K562 (cell line): ENCODE measurements at regions not wholly inside any gene's neighbourhood (a gene's known extent, or its start where the extent isn't known, plus 50 kb on each side); places are given as distances from the start of the nearest gene placed in this dataset.

Experiments used
- ATAC-seq: fragments of 200-7000 bp; cut with Tn5 transposase; 3 replicates; pipeline ENCODE4 v1.9.1; 2020; ENCODE audit warnings: moderate library complexity
- BruUV-seq: library from RNA; stranded (reverse); fragments of 400-500 nt; replicated peaks from 2 replicates; lab custom pipeline; 2021; lab: Mats Ljungman, UMichigan
- CTCF ChIA-PET: fragments of 300-600 bp; formaldehyde crosslinking; extraction: SDS; loops from one replicate; lab custom pipeline; 2021; ENCODE audit warnings: low intra/inter-chr PET ratio; lab: Yijun Ruan, JAX
- POLR2A ChIA-PET: fragments of 300-600, 350-650 bp; sonication (Branson Sonifier 250); formaldehyde crosslinking; extraction: SDS; loops from one replicate; lab custom pipeline; 2021; ENCODE audit warnings: antibody characterized with exemption, inconsistent platforms; lab: Yijun Ruan, JAX
- DNase-seq, 4 experiments: peaks; one replicate each; pipeline versions ENCODE4 v3.0.0 to v3.0.0-alpha.2; 2011 to 2018; ENCODE audit warnings: low spot score in 3 of 4, mixed read lengths in 3 of 4; ENCODE audit errors: extremely low read depth in 1 of 4
- FAIRE-seq: peaks from 2 replicates; lab custom pipeline; 2011; peaks lifted over from hg19 to GRCh38; lab: Jason Lieb, UNC
- H2AFZ ChIP-seq: 2 replicates; pipeline ENCODE4 v1.6.0; 2011; ENCODE audit warnings: low read depth, low read length, control low read depth, inconsistent platforms
- H3K27ac ChIP-seq: fragments of 200-600 bp; 3 replicates; pipeline ENCODE4 v1.8.0; 2011; ENCODE audit warnings: low read depth, mild to moderate bottlenecking, control low read depth, inconsistent platforms, low read length, moderate library complexity, mixed read lengths; ENCODE audit errors: extremely low read depth
- H3K27me3 ChIP-seq, 2 experiments: fragments of 300-600 bp in 1 of 2; 2 replicates in 1 of 2; 3 replicates in 1 of 2; pipeline versions ENCODE4 v1.6.0 to v1.8.0; 2011; ENCODE audit warnings: inconsistent platforms in 2 of 2, low read length in 2 of 2, mild to moderate bottlenecking in 1 of 2, mixed read lengths in 1 of 2, moderate library complexity in 1 of 2; ENCODE audit not compliant: control insufficient read depth in 2 of 2, insufficient read depth in 2 of 2
- H3K36me3 ChIP-seq: fragments of 300-600 bp; 3 replicates; pipeline ENCODE4 v1.8.0; 2011; ENCODE audit warnings: mild to moderate bottlenecking, low read length, inconsistent platforms; ENCODE audit not compliant: control insufficient read depth, insufficient read depth
- H3K4me1 ChIP-seq, 2 experiments: fragments of 200-600 bp in 1 of 2; replicated peaks in 1 of 2; 2 replicates in 1 of 2; 3 replicates in 1 of 2; pipeline versions ENCODE4 v1.5.1 to v1.8.0; 2011; ENCODE audit warnings: inconsistent platforms in 2 of 2, low read length in 2 of 2, mild to moderate bottlenecking in 1 of 2, mixed read lengths in 1 of 2, moderate library complexity in 1 of 2; ENCODE audit not compliant: control insufficient read depth in 2 of 2, insufficient read depth in 2 of 2
- H3K4me2 ChIP-seq: 2 replicates; pipeline ENCODE4 v1.6.1; 2011; ENCODE audit warnings: low read length, control low read depth, inconsistent platforms, mixed read lengths; ENCODE audit not compliant: insufficient read depth
- H3K4me3 ChIP-seq: fragments of 200-600 bp; sonication (generic), shearing (Covaris generic); 2 replicates; pipeline ENCODE4 v1.5.1; 2016; ENCODE audit warnings: control low read depth, inconsistent platforms
- H3K79me2 ChIP-seq: fragments of 200-600 bp; 3 replicates; pipeline ENCODE4 v1.8.0; 2011; ENCODE audit warnings: low read length, inconsistent platforms; ENCODE audit not compliant: control insufficient read depth, insufficient read depth
- H3K9ac ChIP-seq, 2 experiments: 2 replicates each; pipeline versions ENCODE4 v1.6.0 to v1.6.1; 2011; ENCODE audit warnings: low read depth in 2 of 2, low read length in 2 of 2, control low read depth in 1 of 2, inconsistent platforms in 1 of 2, mild to moderate bottlenecking in 1 of 2, mixed read lengths in 1 of 2; ENCODE audit not compliant: insufficient read depth in 1 of 2
- H3K9me1 ChIP-seq: one replicate; pipeline ENCODE4 v1.6.0; 2011; ENCODE audit warnings: inconsistent platforms, mild to moderate bottlenecking, low read length, moderate library complexity; ENCODE audit not compliant: control insufficient read depth, insufficient read depth
- H3K9me3 ChIP-seq: replicated peaks from 2 replicates; pipeline ENCODE4 v1.5.1; 2011; ENCODE audit warnings: low read depth, low read length, inconsistent platforms; ENCODE audit not compliant: control insufficient read depth, insufficient read depth
- H4K20me1 ChIP-seq: replicated peaks from 2 replicates; pipeline ENCODE4 v1.6.1; 2011; ENCODE audit warnings: low read length, inconsistent platforms, mixed read lengths; ENCODE audit not compliant: control insufficient read depth, insufficient read depth
- FOXK1 ChIP-seq: sonication (generic); formaldehyde crosslinking; IDR thresholded peaks from 2 replicates; pipeline ENCODE4 v1.8.0; 2022; ENCODE audit warnings: missing genetic modification reagents, mild to moderate bottlenecking, borderline replicate concordance
- MYBL2 ChIP-seq, 2 experiments: fragments of 450-650 bp in 1 of 2; sonication (generic) in 1 of 2; formaldehyde crosslinking in 1 of 2; IDR thresholded peaks; 2 replicates each; pipeline versions ENCODE4 v1.6.1 to v1.8.1; 2017 to 2022; ENCODE audit warnings: borderline replicate concordance in 1 of 2, inconsistent platforms in 1 of 2, low read depth in 1 of 2, mild to moderate bottlenecking in 1 of 2, missing genetic modification reagents in 1 of 2, moderate library complexity in 1 of 2
- PHF20 ChIP-seq: fragments of 450-650 bp; IDR thresholded peaks from 2 replicates; pipeline ENCODE4 v1.6.1; 2018; ENCODE audit not compliant: partially characterized antibody
- RFX1 ChIP-seq: fragments of 450-650 bp; IDR thresholded peaks from 2 replicates; pipeline ENCODE4 v1.6.1; 2016; ENCODE audit warnings: mild to moderate bottlenecking, moderate library complexity
- SLC30A9 ChIP-seq: fragments of 250-450 bp; sonication (Bioruptor Pico); IDR thresholded peaks from 2 replicates; pipeline ENCODE4 v1.8.0; 2022; ENCODE audit warnings: mild to moderate bottlenecking, moderate library complexity
- ZC3H8 ChIP-seq: fragments of 450-650 bp; IDR thresholded peaks from 2 replicates; pipeline ENCODE4 v1.6.1; 2017
- ZNF764 ChIP-seq: fragments of 250-450 bp; sonication (Bioruptor Pico); IDR thresholded peaks from 2 replicates; pipeline ENCODE4 v1.4.0; 2020; ENCODE audit warnings: low read depth, mild to moderate bottlenecking, moderate library complexity
- ZNF79 ChIP-seq: fragments of 250-450 bp; sonication (Bioruptor Pico); IDR thresholded peaks from 2 replicates; pipeline ENCODE4 v1.4.0; 2020; ENCODE audit warnings: low read depth, mild to moderate bottlenecking, moderate library complexity
- WGBS: fragments of 100-300 bp; shearing (Covaris generic); methylation state at CpG from one replicate; pipeline ENCODE4 v1.1.6; 2016; ENCODE audit warnings: low coverage, mixed read lengths; ENCODE audit not compliant: insufficient coverage; ENCODE audit errors: missing lambda C conversion rate; 5-methylcytosine and 5-hydroxymethylcytosine counted together
- in situ Hi-C: fragments of 300-500 bp; cut with MboI; formaldehyde crosslinking; loops from 4 replicates; pipeline ENCODE4 v1.15.0; 2018; ENCODE audit warnings: inconsistent platforms, mixed read lengths
- intact Hi-C: fragments of 100-400 bp; cut with micrococcal nuclease; formaldehyde crosslinking; loops from 2 replicates; pipeline ENCODE4 v1.14.2; 2022
- TF ChIP-seq, protein P1 (sequence below): IDR thresholded peaks from 3 replicates; pipeline ENCODE4 v1.6.1; 2011; ENCODE audit warnings: borderline replicate concordance, mild to moderate bottlenecking, moderate library complexity; ENCODE audit not compliant: insufficient read length; ENCODE audit errors: extremely low read depth
- TF ChIP-seq, protein P2 (sequence below), 2 experiments: fragments of 450-650 bp; IDR thresholded peaks; 2 replicates each; pipeline ENCODE4 v1.6.1; 2016; ENCODE audit warnings: mild to moderate bottlenecking in 2 of 2, borderline replicate concordance in 1 of 2, low read depth in 1 of 2, moderate library complexity in 1 of 2

DNA sequence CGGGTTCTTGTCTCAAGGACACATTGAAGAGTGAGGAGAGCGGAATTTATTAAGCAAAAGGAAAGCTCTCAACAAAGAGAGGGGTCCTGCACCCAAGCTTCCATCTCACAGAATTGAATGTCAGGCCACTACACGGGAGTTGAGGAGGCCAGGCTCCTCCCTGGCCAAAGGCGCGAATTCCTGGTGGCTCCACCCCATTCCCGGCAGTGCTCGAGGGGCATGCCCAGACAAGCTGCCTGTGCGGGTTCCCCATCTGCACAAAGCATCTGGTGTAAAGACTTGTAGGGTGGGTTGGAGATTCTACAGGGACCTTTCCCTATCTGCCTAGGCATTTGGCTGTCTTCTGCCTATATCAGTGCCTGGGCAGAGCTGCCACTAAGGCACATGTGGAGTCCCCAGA is 648.5 kb upstream of the PKN2 start:
- H3K4me3 ChIP-seq = no peak overlapping the region
- no peaks in the 10 kb centered on the region for H4K20me1 ChIP-seq
- in situ Hi-C loops (no loop called here), intact Hi-C loops (no loop called here)
- BruUV-seq = no TSS peak
- H3K4me2 ChIP-seq = no peak overlapping the region
- H2AFZ ChIP-seq = no peak overlapping the region
- H3K27ac ChIP-seq = no peak overlapping the region
- no peaks in the 10 kb centered on the region for H3K36me3 ChIP-seq
- no peaks in the 10 kb centered on the region for H3K9me1 ChIP-seq
- ATAC-seq (no peak), DNase-seq (no peak), FAIRE-seq (no peak)
- H3K79me2 ChIP-seq = no peaks in the 10 kb centered on the region
- H3K9me3 ChIP-seq = no peaks in the 10 kb centered on the region
- H3K27me3 ChIP-seq = no peaks in the 10 kb centered on the region
- WGBS = 0% methylated on average over 8 of the region's 8 CpGs
- H3K9ac ChIP-seq = no peak overlapping the region
- POLR2A ChIA-PET = no interaction called here
- CTCF ChIA-PET = no interaction called here
- no peaks in the 10 kb centered on the region for H3K4me1 ChIP-seq
- TF ChIP-seq RFX1 (no peak), ZC3H8 (no peak), MYBL2 (IDR thresholded peaks at IDR 0.05; ENCODE audit: low read depth) (no peak), MYBL2 (CRISPR knock-in tag; IDR thresholded peaks at IDR 0.05; ENCODE audit: borderline replicate concordance) (no peak), SLC30A9 (CRISPR knock-in tag) (no peak), ZNF79 (CRISPR knock-in tag) (no peak), ZNF764 (no peak), PHF20 (no peak), FOXK1 (no peak)
- TF ChIP-seq, protein P1, sequence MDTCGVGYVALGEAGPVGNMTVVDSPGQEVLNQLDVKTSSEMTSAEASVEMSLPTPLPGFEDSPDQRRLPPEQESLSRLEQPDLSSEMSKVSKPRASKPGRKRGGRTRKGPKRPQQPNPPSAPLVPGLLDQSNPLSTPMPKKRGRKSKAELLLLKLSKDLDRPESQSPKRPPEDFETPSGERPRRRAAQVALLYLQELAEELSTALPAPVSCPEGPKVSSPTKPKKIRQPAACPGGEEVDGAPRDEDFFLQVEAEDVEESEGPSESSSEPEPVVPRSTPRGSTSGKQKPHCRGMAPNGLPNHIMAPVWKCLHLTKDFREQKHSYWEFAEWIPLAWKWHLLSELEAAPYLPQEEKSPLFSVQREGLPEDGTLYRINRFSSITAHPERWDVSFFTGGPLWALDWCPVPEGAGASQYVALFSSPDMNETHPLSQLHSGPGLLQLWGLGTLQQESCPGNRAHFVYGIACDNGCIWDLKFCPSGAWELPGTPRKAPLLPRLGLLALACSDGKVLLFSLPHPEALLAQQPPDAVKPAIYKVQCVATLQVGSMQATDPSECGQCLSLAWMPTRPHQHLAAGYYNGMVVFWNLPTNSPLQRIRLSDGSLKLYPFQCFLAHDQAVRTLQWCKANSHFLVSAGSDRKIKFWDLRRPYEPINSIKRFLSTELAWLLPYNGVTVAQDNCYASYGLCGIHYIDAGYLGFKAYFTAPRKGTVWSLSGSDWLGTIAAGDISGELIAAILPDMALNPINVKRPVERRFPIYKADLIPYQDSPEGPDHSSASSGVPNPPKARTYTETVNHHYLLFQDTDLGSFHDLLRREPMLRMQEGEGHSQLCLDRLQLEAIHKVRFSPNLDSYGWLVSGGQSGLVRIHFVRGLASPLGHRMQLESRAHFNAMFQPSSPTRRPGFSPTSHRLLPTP = no peak
- TF ChIP-seq, protein P2, sequence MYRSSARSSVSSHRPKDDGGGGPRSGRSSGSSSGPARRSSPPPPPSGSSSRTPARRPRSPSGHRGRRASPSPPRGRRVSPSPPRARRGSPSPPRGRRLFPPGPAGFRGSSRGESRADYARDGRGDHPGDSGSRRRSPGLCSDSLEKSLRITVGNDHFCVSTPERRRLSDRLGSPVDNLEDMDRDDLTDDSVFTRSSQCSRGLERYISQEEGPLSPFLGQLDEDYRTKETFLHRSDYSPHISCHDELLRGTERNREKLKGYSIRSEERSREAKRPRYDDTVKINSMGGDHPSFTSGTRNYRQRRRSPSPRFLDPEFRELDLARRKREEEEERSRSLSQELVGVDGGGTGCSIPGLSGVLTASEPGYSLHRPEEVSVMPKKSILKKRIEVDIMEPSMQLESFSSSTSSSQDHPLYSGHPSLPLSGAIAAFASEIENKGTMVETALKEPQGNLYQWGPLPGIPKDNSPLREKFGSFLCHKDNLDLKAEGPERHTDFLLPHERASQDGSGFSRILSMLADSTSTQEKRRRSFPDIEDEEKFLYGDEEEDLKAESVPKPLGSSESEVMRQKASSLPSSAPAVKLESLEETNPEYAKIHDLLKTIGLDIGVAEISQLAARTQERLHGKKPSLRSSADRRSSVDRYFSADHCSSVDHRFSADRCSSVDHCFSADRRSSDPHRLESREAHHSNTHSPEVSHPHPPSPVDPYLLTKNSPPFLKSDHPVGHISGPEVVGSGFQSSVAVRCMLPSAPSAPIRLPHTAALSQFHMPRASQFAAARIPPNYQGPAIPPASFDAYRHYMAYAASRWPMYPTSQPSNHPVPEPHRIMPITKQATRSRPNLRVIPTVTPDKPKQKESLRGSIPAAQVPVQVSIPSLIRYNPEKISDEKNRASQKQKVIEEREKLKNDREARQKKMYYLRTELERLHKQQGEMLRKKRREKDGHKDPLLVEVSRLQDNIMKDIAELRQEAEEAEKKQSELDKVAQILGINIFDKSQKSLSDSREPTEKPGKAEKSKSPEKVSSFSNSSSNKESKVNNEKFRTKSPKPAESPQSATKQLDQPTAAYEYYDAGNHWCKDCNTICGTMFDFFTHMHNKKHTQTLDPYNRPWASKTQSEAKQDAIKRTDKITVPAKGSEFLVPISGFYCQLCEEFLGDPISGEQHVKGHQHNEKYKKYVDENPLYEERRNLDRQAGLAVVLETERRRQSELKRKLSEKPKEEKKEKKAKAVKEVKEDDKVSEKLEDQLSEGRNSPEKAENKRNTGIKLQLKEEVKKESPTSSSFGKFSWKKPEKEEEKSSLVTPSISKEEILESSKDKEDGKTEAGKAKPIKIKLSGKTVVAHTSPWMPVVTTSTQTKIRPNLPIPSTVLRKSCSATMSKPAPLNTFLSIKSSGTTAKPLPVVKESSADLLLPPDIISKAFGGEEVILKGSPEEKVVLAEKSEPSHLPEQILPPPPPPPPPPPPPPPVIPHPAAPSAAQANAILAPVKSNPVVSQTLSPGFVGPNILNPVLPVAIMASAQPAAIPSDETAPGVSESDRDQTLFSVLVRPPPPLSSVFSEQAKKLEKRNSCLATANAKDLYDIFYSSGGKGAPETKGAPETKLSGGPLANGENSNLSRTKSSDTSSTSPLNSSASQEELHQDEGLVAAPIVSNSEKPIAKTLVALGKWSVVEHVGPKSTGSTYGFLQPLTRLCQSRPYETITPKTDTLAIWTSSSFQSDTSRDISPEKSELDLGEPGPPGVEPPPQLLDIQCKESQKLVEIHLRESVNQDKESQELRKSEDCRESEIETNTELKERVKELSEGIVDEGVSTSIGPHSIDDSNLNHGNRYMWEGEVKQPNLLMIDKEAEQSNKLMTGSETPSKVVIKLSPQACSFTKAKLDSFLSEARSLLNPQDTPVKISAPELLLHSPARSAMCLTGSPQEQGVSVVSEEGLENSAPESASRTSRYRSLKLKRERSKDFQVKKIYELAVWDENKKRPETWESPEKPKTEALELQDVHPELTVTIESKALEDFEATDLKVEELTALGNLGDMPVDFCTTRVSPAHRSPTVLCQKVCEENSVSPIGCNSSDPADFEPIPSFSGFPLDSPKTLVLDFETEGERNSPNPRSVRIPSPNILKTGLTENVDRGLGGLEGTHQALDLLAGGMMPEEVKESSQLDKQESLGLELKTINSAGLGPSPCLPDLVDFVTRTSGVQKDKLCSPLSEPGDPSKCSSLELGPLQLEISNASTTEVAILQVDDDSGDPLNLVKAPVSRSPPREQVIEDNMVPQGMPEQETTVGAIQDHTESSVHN (IDR thresholded peaks at IDR 0.05; ENCODE audit: borderline replicate concordance in 1 of 2, low read depth in 1 of 2) = no peak
